Uterus (tissue), 2 donors: ENCODE measurements at regions not wholly inside any gene's neighbourhood (a gene's known extent, or its start where the extent isn't known, plus 50 kb on each side); places are given as distances from the start of the nearest gene placed in this dataset.

Experiments
- CTCF ChIP-seq, 4 experiments: fragments of 200-600 bp in 2 of 4; fragments of 450-650 bp in 2 of 4; sonication (generic) in 2 of 4; IDR thresholded peaks; one replicate each; pipeline ENCODE4 v1.5.1; 2016 to 2019; ENCODE audit warnings: antibody characterized with exemption in 4 of 4, mild to moderate bottlenecking in 2 of 4, moderate library complexity in 1 of 4
- POLR2A ChIP-seq, 2 donors: fragments of 450-650 bp; IDR thresholded peaks; one replicate each; pipeline ENCODE4 v1.6.1; 2016; ENCODE audit warnings: antibody characterized with exemption in 2 of 2, mild to moderate bottlenecking in 1 of 2, moderate library complexity in 1 of 2

- no peak for TF ChIP-seq POLR2A (IDR thresholded peaks at IDR 0.05)
- TF ChIP-seq CTCF (IDR thresholded peaks at IDR 0.05) = no peak
Measured at GRCh38 chr4:3354455-3354811, 61.6 kb downstream of the RGS12 start.
